NCI-H1105 treated with DMSO at 0.1 percent for 48 hours (cell line): ENCODE measurements at regions not wholly inside any gene's neighbourhood (a gene's known extent, or its start where the extent isn't known, plus 50 kb on each side); places are given as distances from the start of the nearest gene placed in this dataset.

Experiments used
- DNase-seq: peaks from one replicate; lab custom pipeline; 2025; lab: John Stamatoyannopoulos, UW

DNA sequence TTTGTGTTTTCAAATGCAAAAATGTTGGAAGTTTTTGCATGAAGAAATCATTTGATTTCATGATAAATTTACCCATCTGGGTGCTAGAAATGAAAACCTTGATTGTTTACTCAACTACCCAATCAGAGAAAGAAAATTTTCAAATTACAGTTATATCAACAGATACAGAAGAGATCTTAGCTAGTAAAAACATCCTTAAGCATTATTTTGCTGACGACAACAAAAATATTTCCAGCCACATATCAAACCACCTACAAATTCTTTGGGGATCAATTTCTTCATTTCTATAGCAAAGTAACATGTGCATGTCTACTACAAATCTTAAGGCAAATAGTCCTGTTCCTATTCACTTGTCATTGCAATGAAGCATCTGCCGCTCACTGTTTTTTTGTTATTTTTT lies 530.3 kb downstream of the ZIC1 start:
- DNase-seq = no peak

DNA sequence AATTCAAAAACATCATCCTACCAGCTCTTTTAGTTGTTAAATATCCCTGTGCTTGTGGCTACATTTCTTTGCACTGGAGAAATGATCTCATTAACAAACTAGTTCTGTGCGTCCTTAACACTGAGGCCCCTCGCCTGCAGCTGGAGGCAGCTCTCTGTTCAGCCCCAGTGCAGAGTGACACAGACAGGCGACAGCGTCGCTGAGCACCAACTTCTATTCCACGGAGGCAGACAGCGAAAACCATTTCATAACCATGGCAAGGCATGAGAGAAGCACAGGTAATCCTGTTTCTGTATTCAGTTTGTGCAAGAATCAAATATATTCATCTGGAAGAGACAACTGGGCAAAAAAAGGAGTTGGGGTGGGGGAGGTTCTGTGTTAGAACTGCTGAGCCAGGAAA lies 530.7 kb downstream of the ZIC1 start:
- no peak for DNase-seq

DNA sequence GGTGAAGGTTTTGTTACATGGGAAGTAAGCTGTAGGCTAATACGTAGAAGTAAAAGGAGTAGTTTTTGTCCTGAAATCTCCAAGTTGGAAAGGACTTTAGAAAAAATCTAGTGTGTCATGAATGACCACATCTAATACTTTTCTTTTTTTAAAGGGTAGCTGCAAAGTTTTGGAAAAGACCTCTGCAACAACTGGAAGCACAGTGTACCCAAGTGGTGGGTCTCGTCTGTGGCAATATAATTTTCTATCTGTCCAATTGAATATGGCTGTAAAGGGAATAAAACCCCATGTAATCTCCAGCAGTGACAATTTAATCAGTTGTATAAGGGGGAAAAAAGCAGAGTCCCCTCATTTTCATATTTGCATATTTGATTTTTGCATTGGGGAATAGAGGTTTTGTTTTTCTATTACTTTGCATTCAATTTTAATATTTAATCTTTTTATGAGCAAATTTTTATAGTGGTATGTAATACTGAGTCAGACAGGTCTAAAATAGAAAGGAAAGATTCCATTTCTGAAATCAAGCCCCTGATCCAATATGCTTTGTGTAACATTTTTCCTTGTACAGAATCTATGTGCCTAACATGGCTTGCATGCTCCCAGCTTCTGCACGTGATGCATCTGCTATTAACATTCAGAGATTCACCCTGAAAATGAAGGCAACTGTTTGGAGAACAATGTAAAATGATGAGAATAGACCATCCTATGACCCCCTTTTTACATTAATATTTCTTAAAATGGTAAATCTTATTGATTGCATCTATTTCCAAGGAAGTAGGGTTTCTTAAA lies 531.4 kb downstream of the ZIC1 start:
- DNase-seq = no peak

GRCh38 chr3:147941969-147942368 lies 532.8 kb downstream of the ZIC1 start:
- DNase-seq = no peak

GRCh38 chr3:147943265-147943945 lies 534.2 kb downstream of the ZIC1 start:
- no peak for DNase-seq

DNA sequence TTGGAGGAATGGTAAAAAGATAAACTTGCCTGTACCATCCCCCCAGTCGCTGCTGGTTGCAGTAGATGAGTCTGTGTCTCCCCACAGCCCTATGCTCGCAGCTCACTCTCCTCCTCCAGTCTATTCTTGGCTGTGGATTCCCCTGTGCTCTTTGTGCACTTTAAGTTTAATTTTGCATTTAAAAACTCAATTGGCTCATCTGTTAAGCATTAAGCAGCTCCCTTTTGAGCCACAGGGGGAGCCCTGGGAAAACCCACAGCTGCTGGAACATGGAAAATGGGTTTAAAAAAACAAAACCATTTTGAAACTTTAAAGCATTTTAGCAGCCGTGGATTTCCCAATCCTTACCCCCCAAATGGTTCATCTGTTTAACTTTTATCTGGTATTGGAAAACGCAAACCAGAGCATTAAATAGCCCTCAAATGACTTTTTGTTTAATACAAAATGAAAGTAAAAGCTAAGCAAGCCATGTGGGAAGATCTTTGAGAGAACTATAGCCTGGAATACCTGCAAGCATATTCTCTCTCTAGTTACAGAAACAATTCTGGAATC lies 536.9 kb downstream of the ZIC1 start:
- peak; percentile 39 for DNase-seq

DNA sequence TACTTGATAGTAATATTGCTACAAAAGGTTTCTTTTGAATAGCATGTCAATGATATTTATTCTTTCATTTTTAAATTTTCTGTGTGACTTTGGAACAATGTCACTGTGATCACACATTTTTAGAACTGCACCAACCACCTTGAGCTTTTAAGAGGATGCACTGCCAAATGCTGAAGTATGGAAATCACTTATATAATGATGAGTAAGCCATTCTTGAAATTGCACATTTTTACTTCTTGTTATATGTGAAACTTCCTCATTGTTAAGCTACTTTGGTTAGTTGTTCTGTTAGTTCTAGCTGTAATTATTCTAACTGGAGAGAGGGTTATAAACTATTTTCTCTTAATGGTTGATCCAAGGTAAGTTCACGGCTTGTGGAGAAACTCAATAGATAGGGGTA lies 547.5 kb downstream of the ZIC1 start:
- DNase-seq = no peak

- DNase-seq = no peak
Measured at GRCh38 chr3:147958754-147959153, 549.6 kb downstream of the ZIC1 start.

DNA sequence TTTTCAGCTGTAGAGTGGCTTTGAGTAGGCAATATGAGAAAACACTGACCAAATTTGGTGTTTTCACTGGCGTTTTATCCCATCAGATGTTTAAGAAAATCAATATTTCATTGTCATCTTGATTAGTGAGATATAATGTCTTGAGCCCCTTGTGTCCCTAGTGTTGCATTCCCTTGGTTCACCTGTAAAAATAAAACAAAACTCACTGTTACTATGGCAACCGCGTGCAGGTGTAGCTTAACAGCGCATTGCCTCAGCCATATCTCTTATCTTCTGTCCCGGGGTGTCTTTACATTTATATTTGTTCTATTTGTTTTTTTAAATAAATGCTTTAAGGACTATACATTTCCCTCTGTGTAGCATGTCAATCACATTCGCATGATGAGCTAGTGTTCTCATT lies 551.6 kb downstream of the ZIC1 start:
- no peak for DNase-seq

DNA sequence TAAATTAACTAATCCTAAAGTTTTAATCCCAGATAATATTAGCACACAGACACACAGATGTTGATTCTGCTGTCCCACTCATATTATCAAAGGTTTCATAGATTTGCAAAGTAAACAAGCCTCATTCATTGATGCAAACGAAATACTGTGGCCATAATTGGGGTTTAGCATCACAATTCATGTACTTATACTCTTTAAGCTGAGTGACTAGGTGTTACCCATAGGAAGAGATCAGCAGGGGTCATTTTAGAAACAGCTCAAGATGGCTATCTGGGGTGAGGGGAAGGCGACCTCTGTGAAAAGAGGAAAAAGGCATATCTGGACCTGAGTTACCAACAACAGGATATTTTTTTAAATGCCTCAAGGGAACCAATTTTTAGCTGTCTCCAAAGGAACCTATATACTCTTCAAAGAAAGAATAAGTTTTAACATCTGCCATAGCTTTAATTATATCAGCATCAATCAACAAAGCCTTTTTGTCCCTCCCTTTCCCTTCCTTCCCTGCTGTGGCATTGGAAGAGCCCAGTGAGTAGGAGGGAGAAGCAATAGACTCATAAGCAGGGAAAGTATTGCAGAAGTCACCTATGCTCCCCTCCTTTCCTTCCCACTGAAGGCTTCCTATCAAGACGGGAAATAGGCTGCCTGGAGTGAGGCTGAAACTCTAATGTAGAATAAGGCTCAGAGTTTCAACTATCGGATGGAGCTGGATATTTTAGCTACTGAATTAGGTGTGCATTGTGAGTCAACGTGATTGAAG lies 553.4 kb downstream of the ZIC1 start:
- DNase-seq = no peak

DNA sequence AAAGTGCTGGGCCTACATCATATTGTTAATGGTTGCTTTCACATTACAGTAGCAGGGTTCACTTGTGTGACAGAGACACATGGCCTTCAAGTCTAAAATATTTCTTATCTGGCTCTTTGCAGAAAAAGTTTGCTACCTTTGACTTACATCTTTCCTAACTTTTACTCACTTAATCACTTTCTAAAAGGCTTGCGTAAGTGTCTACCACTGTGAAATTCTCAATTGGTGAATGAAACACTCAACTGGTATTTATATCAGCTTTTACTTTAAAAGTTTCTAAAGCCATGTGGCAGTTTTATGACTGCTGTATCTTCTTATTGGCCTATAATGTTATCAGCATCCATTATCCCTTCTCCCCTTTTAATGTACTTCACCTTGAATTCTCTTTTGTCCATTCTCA lies 554.5 kb downstream of the ZIC1 start:
- no peak for DNase-seq

- no peak for DNase-seq
Measured at GRCh38 chr3:147975165-147975564, 566.0 kb downstream of the ZIC1 start.

GRCh38 chr3:147977001-147977400 lies 567.8 kb downstream of the ZIC1 start:
- no peak for DNase-seq

DNA sequence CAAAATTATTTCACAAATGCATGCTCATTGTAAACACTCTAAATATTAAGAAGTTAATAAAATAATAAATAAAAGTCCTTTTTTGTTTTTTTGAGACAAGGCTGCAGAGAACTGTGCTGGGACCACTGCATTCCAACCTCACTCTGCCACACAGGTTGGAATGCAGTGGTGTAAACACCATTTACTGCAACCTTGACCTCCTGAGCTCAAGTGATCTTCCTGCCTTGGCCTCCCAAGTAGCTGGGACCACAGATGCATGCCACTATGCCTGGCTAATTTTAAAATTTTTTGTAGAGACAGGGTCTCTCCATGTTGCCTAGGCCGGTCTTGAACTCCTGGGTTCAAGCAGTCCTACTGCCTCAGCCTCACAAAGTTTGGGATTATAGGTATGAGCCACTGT lies 578.4 kb downstream of the ZIC1 start:
- DNase-seq = no peak

- no peak for DNase-seq
Measured at GRCh38 chr3:147989344-147989743, 580.2 kb downstream of the ZIC1 start.

DNA sequence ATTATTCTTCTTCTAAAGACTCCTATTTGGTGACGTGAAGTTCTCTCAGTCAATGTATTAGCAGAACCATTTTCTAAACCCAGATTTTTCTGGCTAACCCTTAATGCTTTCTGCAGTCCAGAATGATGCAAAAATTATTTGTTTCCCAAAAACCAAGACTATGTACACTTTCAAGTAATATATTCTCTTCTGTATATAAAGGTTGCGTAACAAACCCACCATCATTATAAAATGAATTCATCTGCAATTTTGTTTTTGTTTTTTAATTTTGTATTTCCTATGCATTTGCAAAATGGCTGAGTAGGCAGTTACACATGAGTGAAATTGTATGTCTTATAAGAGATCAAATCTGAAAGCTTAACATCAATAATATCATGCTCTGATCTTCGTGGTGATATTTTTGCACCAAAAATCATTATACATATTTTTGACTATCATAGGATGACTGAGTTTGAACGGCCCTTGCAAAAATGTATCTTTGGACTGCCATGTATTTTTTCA lies 593.6 kb downstream of the ZIC1 start:
- DNase-seq = no peak

GRCh38 chr3:148004331-148004730 lies 595.2 kb downstream of the ZIC1 start:
- no peak for DNase-seq

- no peak for DNase-seq
Measured at GRCh38 chr3:148005456-148005855, 596.3 kb downstream of the ZIC1 start.

GRCh38 chr3:148006508-148006907 lies 597.3 kb downstream of the ZIC1 start:
- no peak for DNase-seq

DNA sequence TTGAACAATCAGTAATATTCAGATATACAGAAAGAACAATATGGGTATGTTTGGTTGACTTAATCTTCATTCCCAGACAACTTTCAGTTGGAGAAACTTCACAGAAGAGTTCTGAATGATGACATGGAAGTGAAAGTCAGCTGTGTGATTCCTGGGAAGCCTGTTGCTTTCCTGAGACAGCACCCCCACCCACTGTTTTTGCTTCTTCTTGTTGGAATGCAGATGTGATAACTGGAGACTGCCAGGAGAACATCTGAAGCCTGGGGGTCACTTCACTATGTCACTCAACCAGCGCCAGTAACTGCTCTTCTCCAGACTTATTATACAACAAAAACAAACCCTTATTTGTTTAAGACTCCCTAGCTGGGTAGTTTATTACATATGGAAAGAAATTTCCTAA lies 599.4 kb downstream of the ZIC1 start:
- DNase-seq = no peak

GRCh38 chr3:148020861-148021260 lies 611.7 kb downstream of the ZIC1 start:
- DNase-seq = no peak

GRCh38 chr3:148021381-148021780 lies 612.2 kb downstream of the ZIC1 start:
- no peak for DNase-seq

- DNase-seq = no peak
Measured at GRCh38 chr3:148023994-148024393, 614.8 kb downstream of the ZIC1 start.
